ENCODE measurements at regions not wholly inside any gene's neighbourhood (a gene's known extent, or its start where the extent isn't known, plus 50 kb on each side); places are given as distances from the start of the nearest gene placed in this dataset.
"Not testable (repeated sequence)": the region's sequence is repeated elsewhere in the genome, so short reads cannot be mapped to it uniquely, and the experiment has no call there.

GRCh38 chr6:167704396-167704901, 122.3 kb upstream of the AFDN start:
- no peaks in the 10 kb centered on the region for H3K9me3 ChIP-seq (ENCODE audit: control insufficient read depth, insufficient read depth, low read length)
- peaks cover 1% of the 10 kb centered on the region; the same call in 1 of the 2 replicates for H3K4me1 ChIP-seq (ENCODE audit: control insufficient read depth, insufficient read depth, low read length)
- no peaks in the 10 kb centered on the region for H3K36me3 ChIP-seq (ENCODE audit: control insufficient read depth, insufficient read depth, low read length)
- H3K27me3 ChIP-seq (ENCODE audit: control insufficient read depth, insufficient read depth, low read length), result no peaks in the 10 kb centered on the region
- H3K9ac ChIP-seq (ENCODE audit: low read depth, low read length), result no peak overlapping the region
- H3K27ac ChIP-seq (ENCODE audit: low read depth, low read length), result no peak overlapping the region
- H3K4me3 ChIP-seq (ENCODE audit: low read depth, low read length), result no peak overlapping the region

- no peaks in the 10 kb centered on the region for H3K9me3 ChIP-seq (ENCODE audit: control insufficient read depth, insufficient read depth, low read length)
- H3K36me3 ChIP-seq (ENCODE audit: control insufficient read depth, insufficient read depth, low read length), result no peaks in the 10 kb centered on the region
- H3K27ac ChIP-seq (ENCODE audit: low read depth, low read length), result no peak overlapping the region
- H3K27me3 ChIP-seq (ENCODE audit: control insufficient read depth, insufficient read depth, low read length), result no peaks in the 10 kb centered on the region
- no peaks in the 10 kb centered on the region for H3K4me1 ChIP-seq (ENCODE audit: control insufficient read depth, insufficient read depth, low read length)
- H3K4me3 ChIP-seq (ENCODE audit: low read depth, low read length), result no peak overlapping the region
- no peak overlapping the region for H3K9ac ChIP-seq (ENCODE audit: low read depth, low read length)
These were observed 121.4 kb upstream of the AFDN start for GRCh38 chr6:167705211-167705750.

GRCh38 chr6:167706313-167707109, 120.2 kb upstream of the AFDN start:
- Histone ChIP-seq H3K9me3 (ENCODE audit: control insufficient read depth, insufficient read depth, low read length) (no peaks in the 10 kb centered on the region), H3K9ac (ENCODE audit: low read depth, low read length) (no peak overlapping the region), H3K36me3 (ENCODE audit: control insufficient read depth, insufficient read depth, low read length) (no peaks in the 10 kb centered on the region), H3K27me3 (ENCODE audit: control insufficient read depth, insufficient read depth, low read length) (no peaks in the 10 kb centered on the region), H3K4me1 (ENCODE audit: control insufficient read depth, insufficient read depth, low read length) (no peaks in the 10 kb centered on the region), H3K27ac (ENCODE audit: low read depth, low read length) (no peak overlapping the region), H3K4me3 (ENCODE audit: low read depth, low read length) (no peak overlapping the region)

- H3K9ac ChIP-seq (ENCODE audit: low read depth, low read length), result no peak overlapping the region
- H3K27ac ChIP-seq (ENCODE audit: low read depth, low read length), result no peak overlapping the region
- no peaks in the 10 kb centered on the region for H3K27me3 ChIP-seq (ENCODE audit: control insufficient read depth, insufficient read depth, low read length)
- H3K4me3 ChIP-seq (ENCODE audit: low read depth, low read length), result no peak overlapping the region
- H3K9me3 ChIP-seq (ENCODE audit: control insufficient read depth, insufficient read depth, low read length), result no peaks in the 10 kb centered on the region
- H3K4me1 ChIP-seq (ENCODE audit: control insufficient read depth, insufficient read depth, low read length), result no peaks in the 10 kb centered on the region; the same call in 1 of the 2 replicates
- no peaks in the 10 kb centered on the region for H3K36me3 ChIP-seq (ENCODE audit: control insufficient read depth, insufficient read depth, low read length)
These were observed 118.8 kb upstream of the AFDN start for GRCh38 chr6:167707686-167708500.

- Histone ChIP-seq H3K9ac (ENCODE audit: low read depth, low read length) (no peak overlapping the region), H3K9me3 (ENCODE audit: control insufficient read depth, insufficient read depth, low read length) (no peaks in the 10 kb centered on the region), H3K4me1 (ENCODE audit: control insufficient read depth, insufficient read depth, low read length) (no peaks in the 10 kb centered on the region; the same call in 1 of the 2 replicates), H3K27me3 (ENCODE audit: control insufficient read depth, insufficient read depth, low read length) (no peaks in the 10 kb centered on the region), H3K36me3 (ENCODE audit: control insufficient read depth, insufficient read depth, low read length) (no peaks in the 10 kb centered on the region), H3K27ac (ENCODE audit: low read depth, low read length) (no peak overlapping the region), H3K4me3 (ENCODE audit: low read depth, low read length) (no peak overlapping the region)
These were observed 118.1 kb upstream of the AFDN start for GRCh38 chr6:167708501-167709094.

GRCh38 chr6:167709196-167709595, 117.5 kb upstream of the AFDN start:
- no peaks in the 10 kb centered on the region for H3K36me3 ChIP-seq (ENCODE audit: control insufficient read depth, insufficient read depth, low read length)
- no peak overlapping the region for H3K27ac ChIP-seq (ENCODE audit: low read depth, low read length)
- no peaks in the 10 kb centered on the region; the same call in 1 of the 2 replicates for H3K4me1 ChIP-seq (ENCODE audit: control insufficient read depth, insufficient read depth, low read length)
- H3K9ac ChIP-seq (ENCODE audit: low read depth, low read length), result no peak overlapping the region
- no peak overlapping the region for H3K4me3 ChIP-seq (ENCODE audit: low read depth, low read length)
- H3K9me3 ChIP-seq (ENCODE audit: control insufficient read depth, insufficient read depth, low read length), result no peaks in the 10 kb centered on the region
- H3K27me3 ChIP-seq (ENCODE audit: control insufficient read depth, insufficient read depth, low read length), result no peaks in the 10 kb centered on the region

GRCh38 chr6:167709776-167710336, 116.9 kb upstream of the AFDN start:
- H3K36me3 ChIP-seq (ENCODE audit: control insufficient read depth, insufficient read depth, low read length); H3K4me1 ChIP-seq (ENCODE audit: control insufficient read depth, insufficient read depth, low read length); H3K9ac ChIP-seq (ENCODE audit: low read depth, low read length); H3K4me3 ChIP-seq (ENCODE audit: low read depth, low read length); H3K9me3 ChIP-seq (ENCODE audit: control insufficient read depth, insufficient read depth, low read length); H3K27me3 ChIP-seq (ENCODE audit: control insufficient read depth, insufficient read depth, low read length); H3K27ac ChIP-seq (ENCODE audit: low read depth, low read length): not testable (repeated sequence)

GRCh38 chr6:167710363-167710920, 116.3 kb upstream of the AFDN start:
- H3K27ac ChIP-seq (ENCODE audit: low read depth, low read length), result no peak overlapping the region
- no peaks in the 10 kb centered on the region for H3K27me3 ChIP-seq (ENCODE audit: control insufficient read depth, insufficient read depth, low read length)
- no peaks in the 10 kb centered on the region for H3K36me3 ChIP-seq (ENCODE audit: control insufficient read depth, insufficient read depth, low read length)
- H3K9me3 ChIP-seq (ENCODE audit: control insufficient read depth, insufficient read depth, low read length), result no peaks in the 10 kb centered on the region
- H3K4me1 ChIP-seq (ENCODE audit: control insufficient read depth, insufficient read depth, low read length), result no peaks in the 10 kb centered on the region; the same call in 1 of the 2 replicates
- no peak overlapping the region for H3K9ac ChIP-seq (ENCODE audit: low read depth, low read length)
- H3K4me3 ChIP-seq (ENCODE audit: low read depth, low read length), result no peak overlapping the region

GRCh38 chr6:167711211-167711610, 115.5 kb upstream of the AFDN start:
- Histone ChIP-seq H3K9me3 (ENCODE audit: control insufficient read depth, insufficient read depth, low read length) (no peaks in the 10 kb centered on the region), H3K4me1 (ENCODE audit: control insufficient read depth, insufficient read depth, low read length) (no peaks in the 10 kb centered on the region; the same call in 1 of the 2 replicates), H3K27ac (ENCODE audit: low read depth, low read length) (no peak overlapping the region), H3K27me3 (ENCODE audit: control insufficient read depth, insufficient read depth, low read length) (no peaks in the 10 kb centered on the region), H3K4me3 (ENCODE audit: low read depth, low read length) (no peak overlapping the region), H3K9ac (ENCODE audit: low read depth, low read length) (no peak overlapping the region), H3K36me3 (ENCODE audit: control insufficient read depth, insufficient read depth, low read length) (no peaks in the 10 kb centered on the region)

Measured in HUES48 (cell line).